ENCODE measurements at regions not wholly inside any gene's neighbourhood (a gene's known extent, or its start where the extent isn't known, plus 50 kb on each side); places are given as distances from the start of the nearest gene placed in this dataset.

DNA sequence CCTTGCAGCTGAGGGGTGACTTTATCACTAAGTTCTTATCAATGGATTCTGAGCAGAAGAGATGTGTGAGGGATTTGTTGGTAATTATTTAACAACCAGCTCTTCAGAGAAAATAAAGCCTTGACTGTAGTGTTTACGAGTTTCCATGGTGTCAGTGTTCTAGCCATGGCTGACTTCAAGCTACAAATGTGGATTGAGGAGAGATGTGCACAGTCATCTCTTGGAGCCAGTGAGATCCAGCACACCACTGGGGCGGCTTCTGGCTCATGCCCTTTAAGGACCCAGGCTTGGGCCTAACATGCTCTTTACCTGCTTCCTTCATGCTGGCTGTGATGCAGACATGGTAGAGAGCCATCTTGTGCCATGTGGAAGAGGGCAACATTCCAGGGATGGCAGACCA is 145.6 kb upstream of the MRPS22 start:
- Histone ChIP-seq H3K27me3 (ENCODE audit: control insufficient read depth, insufficient read depth, low read length) (no peaks in the 10 kb centered on the region; the same call in 1 of the 2 replicates), H3K9ac (ENCODE audit: low read depth, low read length) (no peak overlapping the region), H3K4me3 (ENCODE audit: insufficient read depth, low read depth, low read length) (no peak overlapping the region), H3K79me1 (ENCODE audit: low read depth in 1 of 2, low read length in 2 of 2) (no peaks in the 10 kb centered on the region), H3K27ac (ENCODE audit: insufficient read depth, low read length) (no peak overlapping the region), H3K9me1 (ENCODE audit: insufficient read depth, low read length) (no peaks in the 10 kb centered on the region), H4K91ac (ENCODE audit: insufficient read depth, low read depth, low read length) (no peak overlapping the region), H3K4me1 (ENCODE audit: control insufficient read depth, insufficient read depth, low read length) (no peaks in the 10 kb centered on the region), H4K20me1 (ENCODE audit: insufficient read depth, low read length) (no peaks in the 10 kb centered on the region), H3K4me2 (ENCODE audit: low read depth, low read length) (no peak overlapping the region), H3K4ac (ENCODE audit: low read depth, low read length) (no peak overlapping the region), H3K23ac (ENCODE audit: low read depth, low read length) (no peak overlapping the region), H4K8ac (ENCODE audit: low read depth in 2 of 2, low read length in 2 of 2) (no peak overlapping the region), H2AFZ (replicated peaks; ENCODE audit: low read length, poor library complexity) (no peak overlapping the region), H3K36me3 (ENCODE audit: control insufficient read depth, insufficient read depth, low read length) (no peaks in the 10 kb centered on the region), H2BK15ac (ENCODE audit: low read depth, low read length) (no peak overlapping the region), H3K18ac (ENCODE audit: low read depth, low read length) (no peak overlapping the region), H4K5ac (ENCODE audit: low read depth, low read length) (no peak overlapping the region), H2BK120ac (ENCODE audit: low read depth, low read length) (no peak overlapping the region), H2AK9ac (replicated peaks; ENCODE audit: low read depth, low read length, poor library complexity) (no peak overlapping the region), H2BK20ac (ENCODE audit: low read depth, low read length) (no peak overlapping the region), H3K56ac (ENCODE audit: extremely low read depth, insufficient read depth, low read length) (no peak overlapping the region), H3K9me3 (ENCODE audit: control insufficient read depth, insufficient read depth, low read length) (no peaks in the 10 kb centered on the region), H3K14ac (replicated peaks; ENCODE audit: low read depth, low read length) (no peak overlapping the region), H2AK5ac (ENCODE audit: low read depth, low read length) (no peak overlapping the region), H2BK5ac (ENCODE audit: low read depth, low read length, poor library complexity, severe bottlenecking) (no peak overlapping the region)
- POLR2A ChIA-PET (ENCODE audit: unreplicated experiment) = no interaction called here
- ATAC-seq (ENCODE audit: low read depth) (no peak), DNase-seq (no peak)
- 0% methylated on average over 1 of the region's 2 CpGs; no CpG with 5 or more reads in 1 of the 2 experiments for WGBS, 2 experiments (ENCODE audit: extremely low coverage in 2 of 2, insufficient read length in 1 of 2)
- in situ Hi-C loops (cut with MboI; ENCODE audit: low sequenced_read_pairs) = no loop called here
- dilution Hi-C loops (cut with HindIII; ENCODE audit: low sequenced_read_pairs, unreplicated experiment) = no loop called here
- intact Hi-C loops (cut with micrococcal nuclease) = no loop called here
- no TSS peak for BruUV-seq (replicated peaks)
- CTCF ChIA-PET = interaction anchor here (0.6 kb wide), 2 partner anchors 131 to 254 kb away, joined by 3 read pairs; no protein-coding TSS in a partner anchor
- TF ChIP-seq MXI1 (IDR thresholded peaks at IDR 0.05; ENCODE audit: borderline replicate concordance, low read depth, low read length) (no peak), BHLHE40 (IDR thresholded peaks at IDR 0.05; ENCODE audit: low read depth, low read length) (no peak), CHD1 (IDR thresholded peaks at IDR 0.05; ENCODE audit: low read depth, low read length) (no peak), NFE2L2 (IDR thresholded peaks at IDR 0.05; ENCODE audit: low read depth, low read length) (no peak), MAFK (IDR thresholded peaks at IDR 0.05; ENCODE audit: low read depth, low read length) (no peak), CEBPB (IDR thresholded peaks at IDR 0.05; ENCODE audit: low read depth, low read length) (no peak), POLR2A (IDR thresholded peaks at IDR 0.05; ENCODE audit: low read depth, low read length) (no peak), FOS (IDR thresholded peaks at IDR 0.05; ENCODE audit: low read depth, low read length) (no peak), RCOR1 (IDR thresholded peaks at IDR 0.05; ENCODE audit: insufficient replicate concordance, low read length) (no peak)
- TF ChIP-seq, protein P1, sequence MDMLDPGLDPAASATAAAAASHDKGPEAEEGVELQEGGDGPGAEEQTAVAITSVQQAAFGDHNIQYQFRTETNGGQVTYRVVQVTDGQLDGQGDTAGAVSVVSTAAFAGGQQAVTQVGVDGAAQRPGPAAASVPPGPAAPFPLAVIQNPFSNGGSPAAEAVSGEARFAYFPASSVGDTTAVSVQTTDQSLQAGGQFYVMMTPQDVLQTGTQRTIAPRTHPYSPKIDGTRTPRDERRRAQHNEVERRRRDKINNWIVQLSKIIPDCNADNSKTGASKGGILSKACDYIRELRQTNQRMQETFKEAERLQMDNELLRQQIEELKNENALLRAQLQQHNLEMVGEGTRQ (IDR thresholded peaks at IDR 0.05; ENCODE audit: low read depth, low read length) = no peak
- TF ChIP-seq, protein P2, sequence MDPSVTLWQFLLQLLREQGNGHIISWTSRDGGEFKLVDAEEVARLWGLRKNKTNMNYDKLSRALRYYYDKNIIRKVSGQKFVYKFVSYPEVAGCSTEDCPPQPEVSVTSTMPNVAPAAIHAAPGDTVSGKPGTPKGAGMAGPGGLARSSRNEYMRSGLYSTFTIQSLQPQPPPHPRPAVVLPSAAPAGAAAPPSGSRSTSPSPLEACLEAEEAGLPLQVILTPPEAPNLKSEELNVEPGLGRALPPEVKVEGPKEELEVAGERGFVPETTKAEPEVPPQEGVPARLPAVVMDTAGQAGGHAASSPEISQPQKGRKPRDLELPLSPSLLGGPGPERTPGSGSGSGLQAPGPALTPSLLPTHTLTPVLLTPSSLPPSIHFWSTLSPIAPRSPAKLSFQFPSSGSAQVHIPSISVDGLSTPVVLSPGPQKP (IDR thresholded peaks at IDR 0.05; ENCODE audit: borderline replicate concordance, low read depth, low read length) = no peak
- TF ChIP-seq, protein P3, sequence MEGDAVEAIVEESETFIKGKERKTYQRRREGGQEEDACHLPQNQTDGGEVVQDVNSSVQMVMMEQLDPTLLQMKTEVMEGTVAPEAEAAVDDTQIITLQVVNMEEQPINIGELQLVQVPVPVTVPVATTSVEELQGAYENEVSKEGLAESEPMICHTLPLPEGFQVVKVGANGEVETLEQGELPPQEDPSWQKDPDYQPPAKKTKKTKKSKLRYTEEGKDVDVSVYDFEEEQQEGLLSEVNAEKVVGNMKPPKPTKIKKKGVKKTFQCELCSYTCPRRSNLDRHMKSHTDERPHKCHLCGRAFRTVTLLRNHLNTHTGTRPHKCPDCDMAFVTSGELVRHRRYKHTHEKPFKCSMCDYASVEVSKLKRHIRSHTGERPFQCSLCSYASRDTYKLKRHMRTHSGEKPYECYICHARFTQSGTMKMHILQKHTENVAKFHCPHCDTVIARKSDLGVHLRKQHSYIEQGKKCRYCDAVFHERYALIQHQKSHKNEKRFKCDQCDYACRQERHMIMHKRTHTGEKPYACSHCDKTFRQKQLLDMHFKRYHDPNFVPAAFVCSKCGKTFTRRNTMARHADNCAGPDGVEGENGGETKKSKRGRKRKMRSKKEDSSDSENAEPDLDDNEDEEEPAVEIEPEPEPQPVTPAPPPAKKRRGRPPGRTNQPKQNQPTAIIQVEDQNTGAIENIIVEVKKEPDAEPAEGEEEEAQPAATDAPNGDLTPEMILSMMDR (conservative IDR thresholded peaks at IDR 0.05; ENCODE audit: low read depth, low read length) = no peak

All from IMR-90 (cell line).